Naive thymus-derived CD4-positive, alpha-beta T cell (primary cell): ENCODE measurements at regions not wholly inside any gene's neighbourhood (a gene's known extent, or its start where the extent isn't known, plus 50 kb on each side); places are given as distances from the start of the nearest gene placed in this dataset.

Experiments used
- ATAC-seq: fragments of 150-1000 bp; cut with Tn5 transposase; 2 replicates; pipeline ENCODE4 v1.10.0; 2021; ENCODE audit warnings: mild to moderate bottlenecking, moderate library complexity
- CTCF ChIA-PET: fragments of 350-600 bp; sonication (Branson Sonifier 250); formaldehyde crosslinking; loops from one replicate; lab custom pipeline; 2021; ENCODE audit warnings: antibody characterized with exemption; lab: Charles Lee
- POLR2A ChIA-PET: fragments of 350-600 bp; sonication (Branson Sonifier 250); formaldehyde crosslinking; loops from one replicate; lab custom pipeline; 2021; ENCODE audit warnings: antibody characterized with exemption, inconsistent platforms; lab: Charles Lee
- DNase-seq, 9 donors: peaks; one replicate each; pipeline versions ENCODE4 v3.0.0 to v3.0.0-alpha.2; 2020 to 2022; ENCODE audit warnings: mixed read lengths in 1 of 9
- H3K27ac ChIP-seq: one replicate; pipeline ENCODE4 v1.7.0; 2013; ENCODE audit warnings: mild to moderate bottlenecking, low read depth, low read length, moderate library complexity
- H3K27me3 ChIP-seq, 2 donors: one replicate each; pipeline ENCODE4 v1.7.0; 2013; ENCODE audit warnings: low read length in 2 of 2, mild to moderate bottlenecking in 2 of 2, moderate library complexity in 2 of 2; ENCODE audit not compliant: control insufficient read depth in 2 of 2, insufficient read depth in 2 of 2
- H3K36me3 ChIP-seq, 3 experiments: 1 replicate in 2 of 3; 2 replicates in 1 of 3; pipeline ENCODE4 v1.7.0; 2013; ENCODE audit warnings: low read length in 3 of 3, mild to moderate bottlenecking in 3 of 3, moderate library complexity in 1 of 3; ENCODE audit not compliant: insufficient read depth in 3 of 3, control insufficient read depth in 2 of 3
- H3K4me1 ChIP-seq, 2 donors: one replicate each; pipeline ENCODE4 v1.7.0; 2013; ENCODE audit warnings: low read length in 2 of 2, mild to moderate bottlenecking in 2 of 2, moderate library complexity in 1 of 2; ENCODE audit not compliant: control insufficient read depth in 2 of 2, insufficient read depth in 2 of 2
- H3K4me3 ChIP-seq: 2 replicates; pipeline ENCODE4 v1.7.0; 2013; ENCODE audit warnings: mild to moderate bottlenecking, low read length
- H3K9me3 ChIP-seq, 3 experiments: 1 replicate in 2 of 3; 2 replicates in 1 of 3; pipeline ENCODE4 v1.7.0; 2013; ENCODE audit warnings: low read length in 3 of 3; ENCODE audit not compliant: control insufficient read depth in 2 of 3
- H3K27ac Mint-ChIP-seq, 9 donors: one replicate each; pipeline ENCODE4 v1.8.0; 2020 to 2022; ENCODE audit warnings: mixed read lengths in 9 of 9, mild to moderate bottlenecking in 8 of 9, moderate library complexity in 5 of 9, inconsistent platforms in 2 of 9
- H3K27me3 Mint-ChIP-seq, 5 donors: one replicate each; pipeline ENCODE4 v1.8.0; 2021 to 2022; ENCODE audit warnings: mixed read lengths in 5 of 5, mild to moderate bottlenecking in 1 of 5
- H3K36me3 Mint-ChIP-seq, 5 donors: one replicate each; pipeline ENCODE4 v1.8.0; 2020 to 2022; ENCODE audit warnings: mixed read lengths in 5 of 5, mild to moderate bottlenecking in 3 of 5, inconsistent platforms in 1 of 5
- H3K4me1 Mint-ChIP-seq, 7 donors: one replicate each; pipeline ENCODE4 v1.8.0; 2020 to 2022; ENCODE audit warnings: mixed read lengths in 7 of 7, mild to moderate bottlenecking in 3 of 7, inconsistent platforms in 1 of 7
- H3K4me3 Mint-ChIP-seq, 10 donors: one replicate each; pipeline ENCODE4 v1.8.0; 2020 to 2022; ENCODE audit warnings: mild to moderate bottlenecking in 10 of 10, mixed read lengths in 10 of 10, moderate library complexity in 6 of 10, inconsistent platforms in 2 of 10
- H3K9me3 Mint-ChIP-seq, 11 donors: one replicate each; pipeline ENCODE4 v1.8.0; 2020 to 2022; ENCODE audit warnings: mixed read lengths in 11 of 11, mild to moderate bottlenecking in 4 of 11, inconsistent platforms in 1 of 11, moderate library complexity in 1 of 11
- intact Hi-C, 2 donors: fragments of 100-400 bp; cut with micrococcal nuclease; formaldehyde crosslinking; loops; one replicate each; pipeline ENCODE4 v1.15.1; 2023

DNA sequence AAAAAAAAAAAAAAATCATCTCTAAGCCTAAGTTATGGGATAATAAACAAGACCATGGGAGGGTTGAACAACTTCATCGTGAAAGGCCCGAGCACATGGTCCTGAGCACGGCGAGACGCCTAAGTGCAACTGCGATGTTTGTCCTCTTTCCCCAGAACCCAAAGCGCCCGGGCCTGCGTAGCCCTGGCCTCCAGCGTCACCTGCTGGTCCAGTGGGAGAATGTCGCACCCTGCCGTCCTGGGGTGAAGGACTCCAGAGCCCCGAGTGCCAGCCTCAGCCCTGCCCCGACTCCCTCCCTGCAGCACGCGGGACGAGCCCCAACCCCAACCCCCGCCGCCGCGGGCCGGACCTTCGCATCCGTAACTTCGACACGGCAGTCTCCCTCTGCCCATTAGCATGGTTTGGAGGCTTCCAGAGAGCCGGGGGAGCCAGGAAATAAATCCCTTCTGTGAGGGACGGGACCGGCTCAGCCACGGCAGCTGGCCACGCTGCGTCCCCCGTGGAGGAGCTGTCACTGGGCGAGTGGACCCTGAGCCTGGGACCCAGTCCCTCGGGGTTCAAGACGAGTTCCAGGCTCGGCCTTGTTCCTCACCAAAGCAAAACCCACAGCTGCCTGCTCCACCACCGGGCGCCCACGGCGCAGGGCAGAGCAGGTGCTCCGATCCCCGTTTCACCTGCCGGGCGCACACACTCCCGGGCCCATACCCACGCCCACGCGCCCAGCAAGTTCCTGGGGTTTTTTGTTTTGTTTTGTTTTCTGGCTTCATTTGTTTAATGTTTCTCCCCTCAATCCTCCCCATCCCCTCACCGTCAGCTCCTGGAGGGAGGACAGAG is 132.5 kb upstream of the HAND1 start:
- intact Hi-C loops, result loop anchor here (1.0 to 10.0 kb wide), 3 partner anchors 143 to 636 kb away; no protein-coding TSS in a partner anchor
- no peak overlapping the region for H3K27ac Mint-ChIP-seq
- H3K4me1 Mint-ChIP-seq, result peaks cover 0 to 18% (median 14%) of the 10 kb centered on the region in 7 donors
- CTCF ChIA-PET, result interaction anchor here (0.7 kb wide), 1 partner anchor 229 kb away, joined by 5 read pairs; no protein-coding TSS in a partner anchor
- no peaks in the 10 kb centered on the region for H3K27me3 ChIP-seq
- H3K27ac ChIP-seq, result no peak overlapping the region
- H3K4me3 Mint-ChIP-seq, result peak overlapping the region in 7 of 10 donors; percentile 35 to 71 (median 65)
- H3K4me1 ChIP-seq, result no peaks in the 10 kb centered on the region
- ATAC-seq (peak; percentile 76), DNase-seq (peak in 7 of 9 donors; percentile 8 to 73 (median 21))
- H3K9me3 ChIP-seq, result no peaks in the 10 kb centered on the region
- H3K36me3 Mint-ChIP-seq, result peaks cover 0 to 7% (median 0%) of the 10 kb centered on the region in 5 donors
- peaks cover 34 to 70% (median 66%) of the 10 kb centered on the region in 5 donors for H3K27me3 Mint-ChIP-seq
- POLR2A ChIA-PET, result no interaction called here
- H3K9me3 Mint-ChIP-seq, result peaks cover 0 to 2% (median 0%) of the 10 kb centered on the region in 11 donors
- no peak overlapping the region for H3K4me3 ChIP-seq
- H3K36me3 ChIP-seq, result no peaks in the 10 kb centered on the region

- no peaks in the 10 kb centered on the region for H3K27me3 ChIP-seq
- no peak overlapping the region for H3K27ac ChIP-seq
- no peak for DNase-seq
- H3K4me3 Mint-ChIP-seq, result peak overlapping the region in 2 of 10 donors; percentile 42 to 71
- no peak for ATAC-seq
- peaks cover 0 to 18% (median 14%) of the 10 kb centered on the region in 7 donors for H3K4me1 Mint-ChIP-seq
- no peak overlapping the region for H3K27ac Mint-ChIP-seq
- H3K4me3 ChIP-seq, result no peak overlapping the region
- peaks cover 39 to 78% (median 65%) of the 10 kb centered on the region in 5 donors for H3K27me3 Mint-ChIP-seq
- intact Hi-C loops, result no loop called here
- peaks cover 0 to 2% (median 0%) of the 10 kb centered on the region in 11 donors for H3K9me3 Mint-ChIP-seq
- CTCF ChIA-PET, result no interaction called here
- H3K36me3 Mint-ChIP-seq, result peaks cover 0 to 7% (median 0%) of the 10 kb centered on the region in 5 donors
- H3K36me3 ChIP-seq, result no peaks in the 10 kb centered on the region
- POLR2A ChIA-PET, result no interaction called here
- H3K9me3 ChIP-seq, result no peaks in the 10 kb centered on the region
- no peaks in the 10 kb centered on the region for H3K4me1 ChIP-seq
Measured at GRCh38 chr5:154609251-154609650, 131.2 kb upstream of the HAND1 start.

- H3K4me3 Mint-ChIP-seq, result no peak overlapping the region
- ATAC-seq, result no peak
- peaks cover 0 to 2% (median 0%) of the 10 kb centered on the region in 11 donors for H3K9me3 Mint-ChIP-seq
Measured at GRCh38 chr5:154608531-154609011, 130.5 kb upstream of the HAND1 start.

DNA sequence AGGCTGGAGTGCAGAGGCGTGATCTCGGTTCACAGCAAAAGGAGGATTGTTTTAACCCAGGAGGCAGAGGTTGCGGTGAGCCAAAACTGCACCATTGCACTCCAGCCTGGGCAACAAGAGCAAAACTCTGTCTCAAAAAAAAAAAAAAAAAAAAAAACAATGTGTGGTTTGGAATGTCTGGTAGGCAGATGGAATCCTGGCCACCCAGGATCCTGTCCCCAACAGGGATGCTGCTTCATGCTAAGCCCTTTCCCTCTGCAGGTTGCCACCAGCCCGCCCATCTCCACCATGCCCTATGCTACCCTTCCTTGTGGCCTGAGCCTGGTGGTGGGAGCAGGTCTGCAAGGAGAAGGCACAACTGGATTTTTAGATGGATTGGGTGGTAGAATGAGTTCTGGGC is 129.7 kb upstream of the HAND1 start:
- Histone ChIP-seq H3K9me3 (no peaks in the 10 kb centered on the region), H3K4me3 (no peak overlapping the region), H3K36me3 (no peaks in the 10 kb centered on the region), H3K27me3 (no peaks in the 10 kb centered on the region), H3K27ac (no peak overlapping the region), H3K4me1 (no peaks in the 10 kb centered on the region)
- DNase-seq, result no peak
- no peak for ATAC-seq
- Mint-ChIP-seq H3K9me3 (peaks cover 0 to 2% (median 0%) of the 10 kb centered on the region in 11 donors), H3K27ac (no peak overlapping the region), H3K4me3 (no peak overlapping the region), H3K27me3 (peaks cover 46 to 84% (median 68%) of the 10 kb centered on the region in 5 donors), H3K4me1 (peaks cover 0 to 18% (median 14%) of the 10 kb centered on the region in 7 donors), H3K36me3 (peaks cover 0 to 7% (median 0%) of the 10 kb centered on the region in 5 donors)
- POLR2A ChIA-PET, result no interaction called here
- CTCF ChIA-PET, result no interaction called here
- intact Hi-C loops, result no loop called here

More at GRCh38 chr5:154608531-154609011, 130.5 kb upstream of the HAND1 start:
- DNase-seq, result no peak
- H3K27ac ChIP-seq, result no peak overlapping the region
- H3K4me1 ChIP-seq, result no peaks in the 10 kb centered on the region
- CTCF ChIA-PET, result no interaction called here
- Mint-ChIP-seq H3K27me3 (peaks cover 39 to 83% (median 69%) of the 10 kb centered on the region in 5 donors), H3K4me1 (peaks cover 0 to 18% (median 14%) of the 10 kb centered on the region in 7 donors), H3K27ac (no peak overlapping the region), H3K36me3 (peaks cover 0 to 7% (median 0%) of the 10 kb centered on the region in 5 donors)
- no peaks in the 10 kb centered on the region for H3K9me3 ChIP-seq
- H3K36me3 ChIP-seq, result no peaks in the 10 kb centered on the region
- POLR2A ChIA-PET, result no interaction called here
- intact Hi-C loops, result no loop called here
- no peak overlapping the region for H3K4me3 ChIP-seq
- H3K27me3 ChIP-seq, result no peaks in the 10 kb centered on the region

DNA sequence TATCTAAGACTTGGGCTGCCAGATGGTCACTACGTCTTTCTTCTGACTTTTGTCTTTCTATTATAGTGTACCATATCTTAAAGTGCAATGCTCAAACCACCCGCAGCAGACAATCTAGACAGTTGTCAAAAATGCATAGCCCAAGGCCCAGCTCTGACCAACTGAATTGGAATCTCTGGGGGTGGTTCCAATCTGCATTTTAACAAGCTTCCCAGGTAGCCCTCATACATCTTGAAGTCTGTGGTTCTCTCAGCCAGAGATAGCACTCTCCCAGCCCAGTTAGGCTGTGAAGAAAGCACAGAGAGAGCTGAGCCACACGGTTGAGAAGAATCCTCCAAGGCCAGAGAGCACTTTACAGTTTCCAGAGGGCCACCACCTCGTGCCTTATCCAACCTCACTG is 128.2 kb upstream of the HAND1 start:
- H3K36me3 Mint-ChIP-seq, result peaks cover 0 to 7% (median 0%) of the 10 kb centered on the region in 5 donors
- peaks cover 46 to 80% (median 65%) of the 10 kb centered on the region in 5 donors for H3K27me3 Mint-ChIP-seq
- no peak overlapping the region for H3K4me3 ChIP-seq
- H3K4me3 Mint-ChIP-seq, result no peak overlapping the region
- no peaks in the 10 kb centered on the region for H3K27me3 ChIP-seq
- ChIA-PET POLR2A (no interaction called here), CTCF (no interaction called here)
- H3K4me1 ChIP-seq, result no peaks in the 10 kb centered on the region
- peaks cover 0 to 2% (median 0%) of the 10 kb centered on the region in 11 donors for H3K9me3 Mint-ChIP-seq
- DNase-seq (no peak), ATAC-seq (no peak)
- H3K4me1 Mint-ChIP-seq, result peaks cover 0 to 13% (median 5%) of the 10 kb centered on the region in 7 donors
- intact Hi-C loops, result no loop called here
- H3K27ac Mint-ChIP-seq, result no peak overlapping the region
- no peaks in the 10 kb centered on the region for H3K36me3 ChIP-seq
- no peak overlapping the region for H3K27ac ChIP-seq
- no peaks in the 10 kb centered on the region for H3K9me3 ChIP-seq

DNA sequence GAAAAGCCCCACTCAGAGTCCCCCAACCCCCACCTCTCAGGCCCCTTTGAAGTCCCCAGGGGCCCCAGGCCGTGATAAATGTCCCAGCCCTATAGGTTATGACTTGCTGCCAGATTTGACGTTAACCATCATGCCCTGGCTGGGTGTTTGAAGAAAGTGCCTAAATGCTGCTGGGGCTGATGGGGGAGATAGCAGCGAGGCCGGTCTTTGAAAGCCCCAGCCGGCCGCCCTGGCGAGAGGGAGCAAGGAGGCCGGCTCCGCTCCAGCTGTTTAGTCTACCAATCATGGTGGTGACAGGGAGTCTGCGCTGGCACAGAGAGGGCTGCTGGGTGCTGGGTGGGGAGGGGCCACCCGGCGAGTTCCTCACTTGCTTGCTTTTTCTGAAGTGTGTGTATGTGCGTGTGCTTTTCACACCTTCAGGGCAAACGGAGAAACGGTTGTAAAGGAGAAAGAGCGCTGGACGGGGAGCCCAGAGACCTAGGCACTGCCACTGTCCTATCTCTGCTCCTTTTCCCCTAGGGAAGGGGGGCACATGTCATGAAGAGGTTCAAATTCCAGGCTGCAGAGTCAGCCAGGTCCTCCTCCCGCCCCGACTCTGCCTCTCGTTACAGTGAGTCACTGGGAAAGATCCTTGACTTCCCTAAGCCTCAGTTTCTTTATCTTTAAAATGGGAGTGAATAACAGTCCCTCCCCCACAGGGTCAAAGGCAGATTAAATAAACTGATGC is 126.1 kb upstream of the HAND1 start:
- Histone ChIP-seq H3K9me3 (no peaks in the 10 kb centered on the region), H3K27ac (no peak overlapping the region), H3K4me3 (no peak overlapping the region), H3K4me1 (no peaks in the 10 kb centered on the region), H3K36me3 (no peaks in the 10 kb centered on the region), H3K27me3 (no peaks in the 10 kb centered on the region)
- Mint-ChIP-seq H3K27ac (no peak overlapping the region), H3K4me1 (peaks cover 0 to 5% (median 0%) of the 10 kb centered on the region in 7 donors), H3K4me3 (no peak overlapping the region), H3K36me3 (peaks cover 0 to 4% (median 3%) of the 10 kb centered on the region in 5 donors), H3K9me3 (peaks cover 0 to 3% (median 0%) of the 10 kb centered on the region in 11 donors), H3K27me3 (peaks cover 40 to 70% (median 56%) of the 10 kb centered on the region in 5 donors)
- ChIA-PET POLR2A (no interaction called here), CTCF (no interaction called here)
- DNase-seq (no peak), ATAC-seq (no peak)
- intact Hi-C loops, result no loop called here
